Upper lobe of left lung (tissue), 4 donors: ENCODE measurements at regions not wholly inside any gene's neighbourhood (a gene's known extent, or its start where the extent isn't known, plus 50 kb on each side); places are given as distances from the start of the nearest gene placed in this dataset.

ENCODE experiments used
- EP300 ChIP-seq, 4 donors: sonication (generic); formaldehyde crosslinking; IDR thresholded peaks; one replicate each; pipeline ENCODE4 v1.5.1; 2017; ENCODE audit warnings: antibody characterized with exemption in 4 of 4, control low read depth in 2 of 4
- POLR2A ChIP-seq, 4 donors: fragments of 450-650 bp; IDR thresholded peaks; one replicate each; pipeline ENCODE4 v1.5.1; 2016 to 2017; ENCODE audit warnings: antibody characterized with exemption in 4 of 4, mild to moderate bottlenecking in 2 of 4
- TF ChIP-seq, protein P1 (sequence below), 6 experiments: fragments of 450-650 bp in 4 of 6; fragments of 200-600 bp in 2 of 6; sonication (generic) in 2 of 6; IDR thresholded peaks; one replicate each; pipeline ENCODE4 v1.5.1; 2016 to 2019; ENCODE audit warnings: antibody characterized with exemption in 6 of 6

DNA sequence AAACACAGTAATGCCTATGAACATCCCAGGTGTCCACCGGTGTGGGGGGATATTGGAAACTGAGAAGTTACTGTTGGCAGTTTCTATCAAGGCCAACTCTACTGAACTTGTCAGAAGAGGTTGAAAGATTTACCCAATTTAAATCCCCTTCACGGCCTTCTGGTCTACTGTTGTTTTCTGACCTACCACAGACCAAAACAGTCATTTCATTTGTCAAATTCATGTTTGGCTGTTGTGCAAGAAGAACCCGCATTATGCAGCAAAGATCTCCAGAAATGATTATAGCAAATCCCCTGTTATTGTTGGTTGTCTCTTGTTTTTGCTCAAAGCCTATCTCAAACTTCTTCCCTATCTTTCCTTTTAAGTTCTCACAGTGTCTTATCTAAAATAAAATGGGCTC lies 73.1 kb upstream of the MAF start:
- TF ChIP-seq POLR2A (IDR thresholded peaks at IDR 0.05) (no peak), EP300 (IDR thresholded peaks at IDR 0.05) (no peak)
- TF ChIP-seq, protein P1, sequence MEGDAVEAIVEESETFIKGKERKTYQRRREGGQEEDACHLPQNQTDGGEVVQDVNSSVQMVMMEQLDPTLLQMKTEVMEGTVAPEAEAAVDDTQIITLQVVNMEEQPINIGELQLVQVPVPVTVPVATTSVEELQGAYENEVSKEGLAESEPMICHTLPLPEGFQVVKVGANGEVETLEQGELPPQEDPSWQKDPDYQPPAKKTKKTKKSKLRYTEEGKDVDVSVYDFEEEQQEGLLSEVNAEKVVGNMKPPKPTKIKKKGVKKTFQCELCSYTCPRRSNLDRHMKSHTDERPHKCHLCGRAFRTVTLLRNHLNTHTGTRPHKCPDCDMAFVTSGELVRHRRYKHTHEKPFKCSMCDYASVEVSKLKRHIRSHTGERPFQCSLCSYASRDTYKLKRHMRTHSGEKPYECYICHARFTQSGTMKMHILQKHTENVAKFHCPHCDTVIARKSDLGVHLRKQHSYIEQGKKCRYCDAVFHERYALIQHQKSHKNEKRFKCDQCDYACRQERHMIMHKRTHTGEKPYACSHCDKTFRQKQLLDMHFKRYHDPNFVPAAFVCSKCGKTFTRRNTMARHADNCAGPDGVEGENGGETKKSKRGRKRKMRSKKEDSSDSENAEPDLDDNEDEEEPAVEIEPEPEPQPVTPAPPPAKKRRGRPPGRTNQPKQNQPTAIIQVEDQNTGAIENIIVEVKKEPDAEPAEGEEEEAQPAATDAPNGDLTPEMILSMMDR (IDR thresholded peaks at IDR 0.05) = no peak
